ENCODE measurements at regions not wholly inside any gene's neighbourhood (a gene's known extent, or its start where the extent isn't known, plus 50 kb on each side); places are given as distances from the start of the nearest gene placed in this dataset.
"Not testable (repeated sequence)": the region's sequence is repeated elsewhere in the genome, so short reads cannot be mapped to it uniquely, and the experiment has no call there.

GRCh38 chr7:138169441-138169851 is 93.2 kb downstream of the AKR1D1 start:
- no peaks in the 10 kb centered on the region for H3K9me3 ChIP-seq (replicated peaks)
- no peaks in the 10 kb centered on the region for H3K36me3 ChIP-seq
- DNase-seq = no peak
- H3K4me1 ChIP-seq = 0 out of 2 replicates have a peak, but pooled peaks cover 2% of the 10 kb centered on the region
- no peak overlapping the region for H3K27ac ChIP-seq
- no peaks in the 10 kb centered on the region for H3K27me3 ChIP-seq
- H3K4me3 ChIP-seq = no peak overlapping the region

- H3K9me3 ChIP-seq (replicated peaks) = no peaks in the 10 kb centered on the region
- DNase-seq = no peak
- no peak overlapping the region for H3K27ac ChIP-seq
- no peaks in the 10 kb centered on the region for H3K36me3 ChIP-seq
- no peaks in the 10 kb centered on the region for H3K27me3 ChIP-seq
- H3K4me3 ChIP-seq = no peak overlapping the region
- 0 out of 2 replicates have a peak, but pooled peaks cover 2% of the 10 kb centered on the region for H3K4me1 ChIP-seq
Observed at GRCh38 chr7:138170298-138170697, 94.0 kb downstream of the AKR1D1 start.

- no peak for DNase-seq
Observed at GRCh38 chr7:138170959-138171703, 94.9 kb downstream of the AKR1D1 start.

GRCh38 chr7:138173548-138173947 is 97.3 kb downstream of the AKR1D1 start:
- no peaks in the 10 kb centered on the region for H3K4me1 ChIP-seq
- H3K9me3 ChIP-seq (replicated peaks) = no peaks in the 10 kb centered on the region
- H3K27me3 ChIP-seq = no peaks in the 10 kb centered on the region
- no peak overlapping the region for H3K27ac ChIP-seq
- H3K36me3 ChIP-seq = no peaks in the 10 kb centered on the region
- no peak for DNase-seq
- H3K4me3 ChIP-seq = no peak overlapping the region

More at GRCh38 chr7:138170959-138171703, 94.9 kb downstream of the AKR1D1 start:
- H3K9me3 ChIP-seq (replicated peaks) = no peaks in the 10 kb centered on the region
- H3K27ac ChIP-seq = no peak overlapping the region
- H3K27me3 ChIP-seq = no peaks in the 10 kb centered on the region
- H3K36me3 ChIP-seq = no peaks in the 10 kb centered on the region
- H3K4me3 ChIP-seq = no peak overlapping the region
- 0 out of 2 replicates have a peak, but pooled peaks cover 2% of the 10 kb centered on the region for H3K4me1 ChIP-seq

GRCh38 chr7:138176060-138176459 is 99.8 kb downstream of the AKR1D1 start:
- Histone ChIP-seq H3K27ac (no peak overlapping the region), H3K4me1 (no peaks in the 10 kb centered on the region), H3K4me3 (no peak overlapping the region), H3K9me3 (replicated peaks) (no peaks in the 10 kb centered on the region), H3K36me3 (no peaks in the 10 kb centered on the region), H3K27me3 (no peaks in the 10 kb centered on the region)
- DNase-seq = no peak

- DNase-seq = no peak
- no peaks in the 10 kb centered on the region for H3K9me3 ChIP-seq (replicated peaks)
- H3K4me3 ChIP-seq = no peak overlapping the region
- no peak overlapping the region for H3K27ac ChIP-seq
- no peaks in the 10 kb centered on the region for H3K36me3 ChIP-seq
- H3K27me3 ChIP-seq = no peaks in the 10 kb centered on the region
- H3K4me1 ChIP-seq = peaks cover 7% of the 10 kb centered on the region
Observed at GRCh38 chr7:138184191-138184590, 107.9 kb downstream of the AKR1D1 start.

- H3K27me3 ChIP-seq = no peaks in the 10 kb centered on the region
- no peak overlapping the region for H3K4me3 ChIP-seq
- no peak overlapping the region for H3K27ac ChIP-seq
- DNase-seq = no peak
- H3K9me3 ChIP-seq (replicated peaks) = no peaks in the 10 kb centered on the region
- no peaks in the 10 kb centered on the region for H3K36me3 ChIP-seq
- peaks cover 7% of the 10 kb centered on the region for H3K4me1 ChIP-seq
Observed at GRCh38 chr7:138185132-138185908, 109.1 kb downstream of the AKR1D1 start.

GRCh38 chr7:138186951-138187351 is 110.7 kb downstream of the AKR1D1 start:
- Histone ChIP-seq H3K27ac (no peak overlapping the region), H3K36me3 (no peaks in the 10 kb centered on the region), H3K4me1 (peaks cover 7% of the 10 kb centered on the region), H3K4me3 (no peak overlapping the region), H3K9me3 (replicated peaks) (no peaks in the 10 kb centered on the region), H3K27me3 (no peaks in the 10 kb centered on the region)
- DNase-seq = peak; percentile 14 to 36

- H3K4me3 ChIP-seq = no peak overlapping the region
- no peaks in the 10 kb centered on the region for H3K27me3 ChIP-seq
- H3K4me1 ChIP-seq = peaks cover 7% of the 10 kb centered on the region
- H3K36me3 ChIP-seq = no peaks in the 10 kb centered on the region
- no peak for DNase-seq
- H3K27ac ChIP-seq = no peak overlapping the region
- no peaks in the 10 kb centered on the region for H3K9me3 ChIP-seq (replicated peaks)
Observed at GRCh38 chr7:138188290-138188858, 112.1 kb downstream of the AKR1D1 start.

GRCh38 chr7:138194567-138194966 is 118.3 kb downstream of the AKR1D1 start:
- Histone ChIP-seq H3K27me3 (no peaks in the 10 kb centered on the region), H3K4me1 (no peaks in the 10 kb centered on the region)
- no peak for DNase-seq

GRCh38 chr7:138195151-138195571 is 118.9 kb downstream of the AKR1D1 start:
- Histone ChIP-seq H3K36me3 (no peaks in the 10 kb centered on the region), H3K27me3 (no peaks in the 10 kb centered on the region), H3K27ac (no peak overlapping the region), H3K4me3 (no peak overlapping the region), H3K9me3 (replicated peaks) (no peaks in the 10 kb centered on the region), H3K4me1 (no peaks in the 10 kb centered on the region)
- no peak for DNase-seq

More at GRCh38 chr7:138194567-138194966, 118.3 kb downstream of the AKR1D1 start:
- Histone ChIP-seq H3K9me3 (replicated peaks) (no peaks in the 10 kb centered on the region), H3K4me3 (no peak overlapping the region), H3K27ac (no peak overlapping the region), H3K36me3 (no peaks in the 10 kb centered on the region)

GRCh38 chr7:138196503-138196946 is 120.3 kb downstream of the AKR1D1 start:
- not testable (repeated sequence) for DNase-seq; H3K36me3 ChIP-seq; H3K27me3 ChIP-seq; H3K4me3 ChIP-seq; H3K27ac ChIP-seq; H3K4me1 ChIP-seq; H3K9me3 ChIP-seq (replicated peaks)

- Histone ChIP-seq H3K9me3 (replicated peaks) (no peaks in the 10 kb centered on the region), H3K27me3 (no peaks in the 10 kb centered on the region), H3K27ac (no peak overlapping the region), H3K36me3 (no peaks in the 10 kb centered on the region), H3K4me1 (no peaks in the 10 kb centered on the region), H3K4me3 (no peak overlapping the region)
- no peak for DNase-seq
Observed at GRCh38 chr7:138196971-138197896, 121.0 kb downstream of the AKR1D1 start.

- Histone ChIP-seq H3K27ac (no peak overlapping the region), H3K36me3 (no peaks in the 10 kb centered on the region), H3K27me3 (no peaks in the 10 kb centered on the region), H3K4me3 (no peak overlapping the region), H3K9me3 (replicated peaks) (0 out of 2 replicates have a peak, but pooled peaks cover 3% of the 10 kb centered on the region), H3K4me1 (peaks cover 11% of the 10 kb centered on the region)
- DNase-seq = peak; percentile 19 to 62
Observed at GRCh38 chr7:138204285-138204981, 128.2 kb downstream of the AKR1D1 start.
